GM19455 (cell line): ENCODE measurements at regions not wholly inside any gene's neighbourhood (a gene's known extent, or its start where the extent isn't known, plus 50 kb on each side); places are given as distances from the start of the nearest gene placed in this dataset.

Source experiments
- ATAC-seq: cut with Tn5 transposase; IDR thresholded peaks from one replicate; pipeline ENCODE4 v1.9.1; 2021; ENCODE audit not compliant: unreplicated experiment

- no peak for ATAC-seq
These were observed 50.0 kb upstream of the DOCK9 start for GRCh38 chr13:99027661-99028425.

GRCh38 chr13:99028890-99029289, 51.0 kb upstream of the DOCK9 start:
- ATAC-seq = no peak

- ATAC-seq = no peak
These were observed 51.7 kb upstream of the DOCK9 start for GRCh38 chr13:99029576-99029975.

- ATAC-seq = no peak
These were observed 52.5 kb upstream of the DOCK9 start for GRCh38 chr13:99030326-99030725.

GRCh38 chr13:99031832-99032231, 54.0 kb upstream of the DOCK9 start:
- no peak for ATAC-seq

- ATAC-seq = no peak
These were observed 56.0 kb upstream of the DOCK9 start for GRCh38 chr13:99033814-99034213.

GRCh38 chr13:99034333-99035085, 56.6 kb upstream of the DOCK9 start:
- no peak for ATAC-seq

- ATAC-seq = no peak
These were observed 57.9 kb upstream of the DOCK9 start for GRCh38 chr13:99035715-99036114.

GRCh38 chr13:99037756-99038155, 59.9 kb upstream of the DOCK9 start:
- ATAC-seq = no peak

GRCh38 chr13:99039718-99040280, 61.9 kb upstream of the DOCK9 start:
- ATAC-seq = no peak

- ATAC-seq = no peak
These were observed 62.8 kb upstream of the DOCK9 start for GRCh38 chr13:99040536-99041131.

- no peak for ATAC-seq
These were observed 63.5 kb upstream of the DOCK9 start for GRCh38 chr13:99041337-99041736.

GRCh38 chr13:99041788-99042187, 63.9 kb upstream of the DOCK9 start:
- no peak for ATAC-seq

- no peak for ATAC-seq
These were observed 64.8 kb upstream of the DOCK9 start for GRCh38 chr13:99042521-99043250.

GRCh38 chr13:99043831-99044231, 66.0 kb upstream of the DOCK9 start:
- no peak for ATAC-seq

GRCh38 chr13:99044764-99045163, 66.9 kb upstream of the DOCK9 start:
- ATAC-seq = no peak

- no peak for ATAC-seq
These were observed 67.5 kb upstream of the DOCK9 start for GRCh38 chr13:99045396-99045795.

GRCh38 chr13:99046851-99047250, 69.0 kb upstream of the DOCK9 start:
- no peak for ATAC-seq

GRCh38 chr13:99050983-99051488, 73.2 kb upstream of the DOCK9 start:
- ATAC-seq = no peak

- ATAC-seq = no peak
These were observed 74.0 kb upstream of the DOCK9 start for GRCh38 chr13:99051768-99052455.
